ENCODE measurements at regions not wholly inside any gene's neighbourhood (a gene's known extent, or its start where the extent isn't known, plus 50 kb on each side); places are given as distances from the start of the nearest gene placed in this dataset.
"Not testable (repeated sequence)": the region's sequence is repeated elsewhere in the genome, so short reads cannot be mapped to it uniquely, and the experiment has no call there.

- DNase-seq (ENCODE audit: low spot score) = no peak
Observed at GRCh38 chr6:28585335-28585734, 59.7 kb downstream of the GPX5 start.

GRCh38 chr6:28586324-28586723 lies 60.6 kb downstream of the GPX5 start:
- DNase-seq (ENCODE audit: low spot score) = peak; percentile 33

GRCh38 chr6:28586962-28587745 lies 61.5 kb downstream of the GPX5 start:
- peak; percentile 87 for DNase-seq (ENCODE audit: low spot score)

GRCh38 chr6:28587746-28588075 lies 62.0 kb downstream of the GPX5 start:
- DNase-seq (ENCODE audit: low spot score) = no peak

- no peak for DNase-seq (ENCODE audit: low spot score)
Observed at GRCh38 chr6:28588666-28589065, 63.0 kb downstream of the GPX5 start.

- DNase-seq (ENCODE audit: low spot score) = peak; percentile 53
Observed at GRCh38 chr6:28589234-28589956, 63.7 kb downstream of the GPX5 start.

- DNase-seq (ENCODE audit: low spot score) = peak; percentile 45
Observed at GRCh38 chr6:28589957-28590349, 64.3 kb downstream of the GPX5 start.

GRCh38 chr6:28597217-28597835 lies 71.6 kb downstream of the GPX5 start:
- DNase-seq (ENCODE audit: low spot score) = peak; percentile 41

GRCh38 chr6:28597924-28598722 lies 72.4 kb downstream of the GPX5 start:
- DNase-seq (ENCODE audit: low spot score) = peak; percentile 52

- no peak for DNase-seq (ENCODE audit: low spot score)
Observed at GRCh38 chr6:28598757-28599686, 73.3 kb downstream of the GPX5 start.

- DNase-seq (ENCODE audit: low spot score) = no peak
Observed at GRCh38 chr6:28600245-28600644, 74.6 kb downstream of the GPX5 start.

GRCh38 chr6:28603891-28604290 lies 78.2 kb downstream of the GPX5 start:
- DNase-seq (ENCODE audit: low spot score) = no peak

GRCh38 chr6:28606424-28607391 lies 81.0 kb downstream of the GPX5 start:
- peak; percentile 87 for DNase-seq (ENCODE audit: low spot score)

- no peak for DNase-seq (ENCODE audit: low spot score)
Observed at GRCh38 chr6:28607990-28608389, 82.3 kb downstream of the GPX5 start.

- no peak for DNase-seq (ENCODE audit: low spot score)
Observed at GRCh38 chr6:28609672-28610071, 84.0 kb downstream of the GPX5 start.

GRCh38 chr6:28615616-28615954 lies 89.9 kb downstream of the GPX5 start:
- DNase-seq (ENCODE audit: low spot score) = no peak

- DNase-seq (ENCODE audit: low spot score) = no peak
Observed at GRCh38 chr6:28615955-28616747, 90.5 kb downstream of the GPX5 start.

- no peak for DNase-seq (ENCODE audit: low spot score)
Observed at GRCh38 chr6:28618898-28619555, 93.3 kb downstream of the GPX5 start.

- not testable (repeated sequence) for DNase-seq (ENCODE audit: low spot score)
Observed at GRCh38 chr6:28621268-28621667, 95.6 kb downstream of the GPX5 start.

Data from D341Med (cell line).